ENCODE measurements at regions not wholly inside any gene's neighbourhood (a gene's known extent, or its start where the extent isn't known, plus 50 kb on each side); places are given as distances from the start of the nearest gene placed in this dataset.

DNA sequence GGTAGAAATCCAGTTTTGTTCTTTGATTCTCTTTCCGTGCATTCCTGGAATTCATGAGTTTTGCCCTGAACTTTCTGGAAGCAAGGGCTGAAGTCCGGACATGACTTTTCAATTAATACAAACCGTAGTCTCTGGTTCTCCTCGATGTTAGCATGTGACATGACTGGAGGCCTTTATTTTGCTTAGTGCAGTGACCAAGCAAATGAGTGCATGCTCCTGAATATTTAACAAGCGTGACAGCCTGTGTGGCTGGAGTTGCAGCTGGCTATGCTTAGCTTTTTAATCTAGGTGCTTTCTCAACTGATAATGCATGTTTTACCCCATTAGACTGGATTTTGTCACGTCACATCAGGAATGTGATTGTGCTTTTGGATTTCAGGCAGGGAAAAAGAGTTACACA, 302.1 kb downstream of the MAP2K6 start:
- DNase-seq (ENCODE audit: low spot score) (no peak), ATAC-seq (ENCODE audit: insufficient number of reproducible peaks, low FRiP score, low read depth) (no peak)
- no peaks in the 10 kb centered on the region for H3K27me3 ChIP-seq (replicated peaks; ENCODE audit: insufficient read depth)
- H3K9me3 ChIP-seq: no peaks in the 10 kb centered on the region
- TF ChIP-seq, protein P1, sequence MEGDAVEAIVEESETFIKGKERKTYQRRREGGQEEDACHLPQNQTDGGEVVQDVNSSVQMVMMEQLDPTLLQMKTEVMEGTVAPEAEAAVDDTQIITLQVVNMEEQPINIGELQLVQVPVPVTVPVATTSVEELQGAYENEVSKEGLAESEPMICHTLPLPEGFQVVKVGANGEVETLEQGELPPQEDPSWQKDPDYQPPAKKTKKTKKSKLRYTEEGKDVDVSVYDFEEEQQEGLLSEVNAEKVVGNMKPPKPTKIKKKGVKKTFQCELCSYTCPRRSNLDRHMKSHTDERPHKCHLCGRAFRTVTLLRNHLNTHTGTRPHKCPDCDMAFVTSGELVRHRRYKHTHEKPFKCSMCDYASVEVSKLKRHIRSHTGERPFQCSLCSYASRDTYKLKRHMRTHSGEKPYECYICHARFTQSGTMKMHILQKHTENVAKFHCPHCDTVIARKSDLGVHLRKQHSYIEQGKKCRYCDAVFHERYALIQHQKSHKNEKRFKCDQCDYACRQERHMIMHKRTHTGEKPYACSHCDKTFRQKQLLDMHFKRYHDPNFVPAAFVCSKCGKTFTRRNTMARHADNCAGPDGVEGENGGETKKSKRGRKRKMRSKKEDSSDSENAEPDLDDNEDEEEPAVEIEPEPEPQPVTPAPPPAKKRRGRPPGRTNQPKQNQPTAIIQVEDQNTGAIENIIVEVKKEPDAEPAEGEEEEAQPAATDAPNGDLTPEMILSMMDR (IDR thresholded peaks at IDR 0.05): no peak
- H3K27ac ChIP-seq: no peak overlapping the region
- no peak overlapping the region for H3K4me3 ChIP-seq
- H3K36me3 ChIP-seq: no peaks in the 10 kb centered on the region
- H3K4me1 ChIP-seq (ENCODE audit: control insufficient read depth in 1 of 2, low read depth in 2 of 2): peaks cover 0 to 7% of the 10 kb centered on the region in 2 donors

DNA sequence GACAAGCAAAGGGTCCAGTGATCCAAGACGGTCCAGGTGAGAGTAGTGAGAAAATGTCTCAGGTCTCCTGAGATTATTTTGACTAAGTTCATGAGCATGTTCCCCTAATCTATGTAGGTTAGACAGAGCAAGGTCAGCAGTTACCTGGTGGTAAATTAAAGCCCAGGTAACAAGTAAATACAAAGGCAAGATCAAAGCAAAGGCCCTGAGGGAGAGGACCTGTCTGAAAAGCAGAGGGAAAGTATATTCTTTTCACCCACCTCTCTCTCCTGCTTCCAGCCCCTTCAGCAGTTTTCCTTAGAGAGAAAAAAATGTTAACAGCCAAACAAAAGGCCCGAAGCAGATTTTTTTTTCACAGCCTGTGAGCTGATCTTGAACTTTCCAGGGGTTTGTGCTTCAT, 302.7 kb downstream of the MAP2K6 start:
- Histone ChIP-seq H3K4me1 (ENCODE audit: control insufficient read depth in 1 of 2, low read depth in 2 of 2) (peaks cover 0 to 7% of the 10 kb centered on the region in 2 donors), H3K9me3 (no peaks in the 10 kb centered on the region), H3K27me3 (replicated peaks; ENCODE audit: insufficient read depth) (no peaks in the 10 kb centered on the region), H3K27ac (no peak overlapping the region), H3K4me3 (no peak overlapping the region), H3K36me3 (no peaks in the 10 kb centered on the region)
- DNase-seq (ENCODE audit: low spot score): no peak
- no peak for ATAC-seq (ENCODE audit: insufficient number of reproducible peaks, low FRiP score, low read depth)
- TF ChIP-seq, protein P1 (IDR thresholded peaks at IDR 0.05): no peak

DNA sequence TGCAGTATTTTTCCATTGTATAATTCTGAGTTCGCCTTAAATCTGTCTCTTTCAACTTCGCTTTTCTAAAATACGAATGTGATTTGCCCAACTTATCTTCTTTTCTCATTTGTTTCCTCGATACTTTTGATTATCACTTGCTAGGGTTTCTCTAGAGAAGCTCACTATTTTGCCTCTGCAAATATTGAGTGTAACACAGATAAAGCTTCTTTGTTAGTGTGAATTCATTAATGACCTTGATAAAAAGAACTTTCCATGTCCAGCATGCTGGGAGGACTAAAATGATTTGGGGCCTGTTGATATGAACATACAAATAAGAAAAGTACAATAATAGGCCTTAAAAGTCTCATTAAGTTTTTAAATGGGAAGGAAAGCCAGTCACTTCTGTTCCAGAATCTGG, 303.3 kb downstream of the MAP2K6 start:
- Histone ChIP-seq H3K4me3 (no peak overlapping the region), H3K27me3 (replicated peaks; ENCODE audit: insufficient read depth) (no peaks in the 10 kb centered on the region), H3K9me3 (no peaks in the 10 kb centered on the region), H3K4me1 (ENCODE audit: control insufficient read depth in 1 of 2, low read depth in 2 of 2) (peaks cover 0 to 7% of the 10 kb centered on the region in 2 donors), H3K27ac (no peak overlapping the region), H3K36me3 (no peaks in the 10 kb centered on the region)
- ATAC-seq (ENCODE audit: insufficient number of reproducible peaks, low FRiP score, low read depth): no peak
- no peak for DNase-seq (ENCODE audit: low spot score)
- TF ChIP-seq, protein P1 (IDR thresholded peaks at IDR 0.05): no peak

DNA sequence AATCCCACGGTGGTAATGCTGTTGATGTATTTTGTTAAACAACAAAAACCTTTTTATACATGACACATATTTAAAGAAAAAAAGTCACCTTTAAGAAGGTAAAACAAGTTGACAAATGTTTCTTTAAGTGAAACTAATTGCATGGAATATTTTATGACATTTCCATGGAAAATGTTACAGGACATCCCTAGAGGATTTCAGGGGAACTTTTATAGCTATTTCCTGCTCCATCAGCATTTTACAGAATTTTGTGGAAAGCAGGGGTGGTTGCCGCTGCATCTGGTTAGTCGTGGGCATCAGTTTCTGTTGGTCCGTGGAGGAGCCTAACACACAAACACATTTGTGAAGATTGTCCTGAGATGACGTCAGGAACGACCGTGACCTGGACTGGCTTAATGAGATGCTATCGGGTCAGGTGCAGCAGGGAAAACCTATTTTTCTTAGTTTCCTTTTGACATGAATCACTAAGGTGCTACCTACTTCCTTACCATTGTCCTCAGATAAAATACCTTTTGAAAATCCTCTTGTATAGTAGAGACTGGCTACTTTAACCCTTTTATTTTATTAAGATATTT, 305.1 kb downstream of the MAP2K6 start:
- Histone ChIP-seq H3K4me1 (ENCODE audit: control insufficient read depth in 1 of 2, low read depth in 2 of 2) (peaks cover 0 to 7% of the 10 kb centered on the region in 2 donors), H3K27ac (no peak overlapping the region), H3K27me3 (replicated peaks; ENCODE audit: insufficient read depth) (no peaks in the 10 kb centered on the region), H3K9me3 (no peaks in the 10 kb centered on the region), H3K36me3 (no peaks in the 10 kb centered on the region), H3K4me3 (no peak overlapping the region)
- ATAC-seq (ENCODE audit: insufficient number of reproducible peaks, low FRiP score, low read depth) (no peak), DNase-seq (ENCODE audit: low spot score) (no peak)
- TF ChIP-seq, protein P1 (IDR thresholded peaks at IDR 0.05): no peak

DNA sequence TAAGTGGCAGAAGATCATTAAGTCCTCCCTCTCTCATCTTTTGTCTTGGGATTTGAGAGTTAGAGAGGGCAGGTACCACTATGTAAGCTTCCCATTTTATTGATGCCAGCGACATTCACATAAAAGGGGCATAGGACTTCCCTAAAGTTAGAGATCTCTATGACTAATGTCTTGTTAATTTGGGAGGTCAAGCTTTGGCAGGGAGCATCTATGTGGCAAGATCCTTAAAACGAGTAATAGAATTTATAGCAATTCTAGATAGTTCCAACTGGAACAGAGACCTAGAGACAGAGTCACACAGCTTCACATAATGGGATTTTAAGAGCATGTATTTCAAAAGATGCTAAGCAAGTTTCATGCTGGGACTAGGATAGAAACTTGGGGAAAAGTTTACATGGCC, 308.0 kb downstream of the MAP2K6 start:
- no peak for ATAC-seq (ENCODE audit: insufficient number of reproducible peaks, low FRiP score, low read depth)
- TF ChIP-seq, protein P1 (IDR thresholded peaks at IDR 0.05): no peak

More for the DNA sequence above, 308.0 kb downstream of the MAP2K6 start:
- no peaks in the 10 kb centered on the region for H3K27me3 ChIP-seq (replicated peaks; ENCODE audit: insufficient read depth)
- no peaks in the 10 kb centered on the region for H3K36me3 ChIP-seq
- H3K9me3 ChIP-seq: no peaks in the 10 kb centered on the region
- no peak overlapping the region for H3K4me3 ChIP-seq
- peaks cover 0 to 3% of the 10 kb centered on the region in 2 donors for H3K4me1 ChIP-seq (ENCODE audit: control insufficient read depth in 1 of 2, low read depth in 2 of 2)
- no peak for DNase-seq (ENCODE audit: low spot score)
- no peak overlapping the region for H3K27ac ChIP-seq

Data from thoracic aorta (tissue), 2 donors.